Activated naive CD4-positive, alpha-beta T cell treated with anti-CD3 and anti-CD28 coated beads, Interleukin-2, amount 50 U/mL, for 72 hours (primary cell): ENCODE measurements at regions not wholly inside any gene's neighbourhood (a gene's known extent, or its start where the extent isn't known, plus 50 kb on each side); places are given as distances from the start of the nearest gene placed in this dataset.
A peak's percentile ranks its signal among the peaks of the same experiment; 100 is the strongest.
"Not testable (repeated sequence)": the region's sequence is repeated elsewhere in the genome, so short reads cannot be mapped to it uniquely, and the experiment has no call there.

Experiments
- ATAC-seq, 2 donors: fragments of 150-1000 bp; cut with Tn5 transposase; 2 replicates each; pipeline ENCODE4 v1.10.0; 2021; ENCODE audit warnings: mild to moderate bottlenecking in 2 of 2, moderate library complexity in 2 of 2
- DNase-seq, 2 donors: peaks; one replicate each; pipeline ENCODE4 v3.0.0; 2021 to 2022; ENCODE audit warnings: low spot score in 2 of 2
- H3K27ac Mint-ChIP-seq, 2 donors: one replicate each; pipeline ENCODE4 v1.8.0; 2022; ENCODE audit warnings: mild to moderate bottlenecking in 2 of 2, mixed read lengths in 2 of 2
- H3K36me3 Mint-ChIP-seq, 2 donors: one replicate each; pipeline ENCODE4 v1.8.0; 2022; ENCODE audit warnings: mixed read lengths in 2 of 2
- H3K9me3 Mint-ChIP-seq, 2 donors: one replicate each; pipeline ENCODE4 v1.8.0; 2022; ENCODE audit warnings: mixed read lengths in 2 of 2

GRCh38 chr10:120039826-120040225 is 147.3 kb downstream of the SEC23IP start:
- H3K27ac Mint-ChIP-seq = no peak overlapping the region
- H3K36me3 Mint-ChIP-seq = no peaks in the 10 kb centered on the region
- ATAC-seq = no peak
- H3K9me3 Mint-ChIP-seq = no peaks in the 10 kb centered on the region
- no peak for DNase-seq

- no peak for DNase-seq
- no peaks in the 10 kb centered on the region for H3K9me3 Mint-ChIP-seq
- H3K36me3 Mint-ChIP-seq = no peaks in the 10 kb centered on the region
- ATAC-seq = no peak
- H3K27ac Mint-ChIP-seq = no peak overlapping the region
Observed at GRCh38 chr10:120041807-120042559, 149.5 kb downstream of the SEC23IP start.

GRCh38 chr10:120042705-120043104 is 150.2 kb downstream of the SEC23IP start:
- no peaks in the 10 kb centered on the region for H3K36me3 Mint-ChIP-seq
- no peak for DNase-seq

GRCh38 chr10:120047373-120047772 is 154.8 kb downstream of the SEC23IP start:
- not testable (repeated sequence) for H3K9me3 Mint-ChIP-seq, H3K36me3 Mint-ChIP-seq, H3K27ac Mint-ChIP-seq, ATAC-seq, DNase-seq

More at GRCh38 chr10:120042705-120043104, 150.2 kb downstream of the SEC23IP start:
- Mint-ChIP-seq H3K27ac (no peak overlapping the region), H3K9me3 (no peaks in the 10 kb centered on the region)
- ATAC-seq = no peak

- Mint-ChIP-seq H3K9me3 (no peaks in the 10 kb centered on the region), H3K36me3 (no peaks in the 10 kb centered on the region), H3K27ac (no peak overlapping the region)
- DNase-seq (no peak), ATAC-seq (no peak)
Observed at GRCh38 chr10:120047926-120048325, 155.4 kb downstream of the SEC23IP start.

- Mint-ChIP-seq H3K27ac (no peak overlapping the region), H3K36me3 (no peaks in the 10 kb centered on the region), H3K9me3 (no peaks in the 10 kb centered on the region)
- ATAC-seq = no peak
- DNase-seq = no peak
Observed at GRCh38 chr10:120048391-120048790, 155.9 kb downstream of the SEC23IP start.

GRCh38 chr10:120051671-120052070 is 159.1 kb downstream of the SEC23IP start:
- no peak for ATAC-seq

GRCh38 chr10:120052964-120053702 is 160.6 kb downstream of the SEC23IP start:
- Mint-ChIP-seq H3K36me3 (no peaks in the 10 kb centered on the region), H3K9me3 (no peaks in the 10 kb centered on the region), H3K27ac (no peak overlapping the region)
- DNase-seq = no peak
- no peak for ATAC-seq

More at GRCh38 chr10:120051671-120052070, 159.1 kb downstream of the SEC23IP start:
- H3K9me3 Mint-ChIP-seq = no peaks in the 10 kb centered on the region
- DNase-seq = no peak
- H3K27ac Mint-ChIP-seq = no peak overlapping the region
- H3K36me3 Mint-ChIP-seq = no peaks in the 10 kb centered on the region

- not testable (repeated sequence) for H3K27ac Mint-ChIP-seq, H3K36me3 Mint-ChIP-seq, DNase-seq, H3K9me3 Mint-ChIP-seq, ATAC-seq
Observed at GRCh38 chr10:120059790-120060189, 167.3 kb downstream of the SEC23IP start.

- Mint-ChIP-seq H3K9me3 (peaks cover 0 to 6% of the 10 kb centered on the region in 2 donors), H3K36me3 (no peaks in the 10 kb centered on the region), H3K27ac (no peak overlapping the region)
- ATAC-seq (no peak), DNase-seq (no peak)
Observed at GRCh38 chr10:120067427-120067826, 174.9 kb downstream of the SEC23IP start.

GRCh38 chr10:120069700-120070099 is 177.2 kb downstream of the SEC23IP start:
- ATAC-seq (no peak), DNase-seq (no peak)
- Mint-ChIP-seq H3K27ac (no peak overlapping the region), H3K36me3 (no peaks in the 10 kb centered on the region), H3K9me3 (peaks cover 0 to 6% of the 10 kb centered on the region in 2 donors)

GRCh38 chr10:120075349-120075748 is 182.8 kb downstream of the SEC23IP start:
- ATAC-seq = no peak
- Mint-ChIP-seq H3K36me3 (no peaks in the 10 kb centered on the region), H3K27ac (no peak overlapping the region), H3K9me3 (peaks cover 3 to 9% of the 10 kb centered on the region in 2 donors)
- DNase-seq = no peak

GRCh38 chr10:120076996-120077706 is 184.6 kb downstream of the SEC23IP start:
- no peak for DNase-seq
- peak in 1 of 2 donors; percentile 27 for ATAC-seq
- Mint-ChIP-seq H3K9me3 (peaks cover 3 to 9% of the 10 kb centered on the region in 2 donors), H3K36me3 (no peaks in the 10 kb centered on the region), H3K27ac (no peak overlapping the region)

GRCh38 chr10:120077707-120078492 is 185.4 kb downstream of the SEC23IP start:
- DNase-seq (no peak), ATAC-seq (peak in 1 of 2 donors; percentile 94)
- H3K9me3 Mint-ChIP-seq = peaks cover 3 to 9% of the 10 kb centered on the region in 2 donors
- no peaks in the 10 kb centered on the region for H3K36me3 Mint-ChIP-seq
- no peak overlapping the region for H3K27ac Mint-ChIP-seq

GRCh38 chr10:120085096-120085796 is 192.7 kb downstream of the SEC23IP start:
- peaks cover 3 to 11% of the 10 kb centered on the region in 2 donors for H3K9me3 Mint-ChIP-seq
- ATAC-seq (no peak), DNase-seq (no peak)
- H3K36me3 Mint-ChIP-seq = no peaks in the 10 kb centered on the region
- H3K27ac Mint-ChIP-seq = no peak overlapping the region

- DNase-seq (no peak), ATAC-seq (no peak)
- H3K9me3 Mint-ChIP-seq = peaks cover 3 to 11% of the 10 kb centered on the region in 2 donors
- H3K27ac Mint-ChIP-seq = no peak overlapping the region
- H3K36me3 Mint-ChIP-seq = no peaks in the 10 kb centered on the region
Observed at GRCh38 chr10:120086066-120086465, 193.5 kb downstream of the SEC23IP start.
